A673 (cell line): ENCODE measurements at regions not wholly inside any gene's neighbourhood (a gene's known extent, or its start where the extent isn't known, plus 50 kb on each side); places are given as distances from the start of the nearest gene placed in this dataset.
"Not testable (repeated sequence)": the region's sequence is repeated elsewhere in the genome, so short reads cannot be mapped to it uniquely, and the experiment has no call there.

ENCODE experiments used
- CTCF ChIP-seq: fragments of 300-800, 200-600 bp; sonication (generic); conservative IDR thresholded peaks from 2 replicates; pipeline ENCODE4 v1.5.1; 2017; ENCODE audit warnings: low read depth, mild to moderate bottlenecking, antibody characterized with exemption, low read length, moderate library complexity, mixed read lengths
- EZH2 ChIP-seq: fragments of 200-600 bp; sonication (generic); IDR thresholded peaks from 2 replicates; pipeline ENCODE4 v1.6.1; 2017; ENCODE audit warnings: borderline replicate concordance, low read depth, mild to moderate bottlenecking, mixed read lengths, antibody characterized with exemption, low read length; ENCODE audit not compliant: poor library complexity, severe bottlenecking

DNA sequence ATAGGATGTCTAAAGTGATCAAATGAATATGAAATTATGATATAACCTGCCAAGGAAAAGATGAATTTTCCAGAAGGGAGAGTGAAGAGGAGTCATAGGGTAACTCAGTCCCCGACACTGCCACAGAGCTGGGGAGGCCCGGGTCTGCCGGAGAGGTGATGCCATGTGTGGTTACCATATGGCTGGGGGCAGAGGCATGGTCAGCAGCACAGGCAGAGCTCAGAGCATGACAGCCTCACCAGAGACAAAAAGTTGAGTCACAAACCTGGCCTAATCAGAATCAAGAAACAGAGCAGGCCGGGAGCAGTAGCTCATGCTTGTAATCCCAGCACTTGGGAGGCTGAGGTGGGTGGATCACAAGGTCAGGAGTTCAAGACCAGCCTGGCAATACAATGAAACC is 322.4 kb downstream of the GOLGA6L6 start:
- TF ChIP-seq EZH2, CTCF: not testable (repeated sequence)
